GM04503 (cell line): ENCODE measurements at regions not wholly inside any gene's neighbourhood (a gene's known extent, or its start where the extent isn't known, plus 50 kb on each side); places are given as distances from the start of the nearest gene placed in this dataset.

ENCODE experiments used
- DNase-seq: peaks from one replicate; pipeline ENCODE4 v3.0.0-alpha.2; 2012; ENCODE audit warnings: low read depth

DNA sequence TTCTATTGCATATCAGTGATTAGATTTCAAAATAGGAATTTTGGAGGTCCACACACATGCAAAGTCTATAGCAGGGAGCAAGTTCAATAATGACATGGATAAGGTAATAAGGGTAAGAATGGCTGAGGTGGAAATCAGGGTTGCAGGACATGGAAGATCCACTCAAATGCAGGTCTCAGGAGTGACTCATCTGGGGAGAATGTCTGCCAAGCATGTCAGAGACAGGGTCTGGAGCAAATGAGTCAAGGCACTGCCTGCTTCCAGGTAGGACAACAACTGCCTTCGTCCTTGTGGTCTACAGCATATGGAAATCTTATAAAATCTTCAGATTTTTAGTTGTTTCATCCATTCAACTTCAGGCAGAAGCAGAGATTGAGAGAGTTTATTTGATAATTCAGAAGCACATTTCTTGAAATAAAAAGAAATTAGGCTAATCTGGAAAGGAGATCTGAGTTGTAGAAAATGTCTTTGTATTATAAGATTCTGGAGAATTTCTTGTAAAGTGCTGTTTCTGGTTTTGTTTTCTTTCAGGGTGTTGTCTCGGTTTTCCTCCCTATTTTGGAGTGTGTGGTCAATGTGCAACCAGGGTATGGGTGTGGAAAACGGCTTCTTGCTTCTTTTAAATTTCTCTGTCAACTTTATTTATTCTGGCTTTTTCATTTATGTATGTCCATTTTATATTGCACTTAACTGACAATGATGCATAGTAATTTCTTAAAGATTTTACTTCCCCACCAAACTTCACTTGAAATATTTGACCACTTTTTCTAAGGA lies 748.8 kb downstream of the LIG4 start:
- no peak for DNase-seq

DNA sequence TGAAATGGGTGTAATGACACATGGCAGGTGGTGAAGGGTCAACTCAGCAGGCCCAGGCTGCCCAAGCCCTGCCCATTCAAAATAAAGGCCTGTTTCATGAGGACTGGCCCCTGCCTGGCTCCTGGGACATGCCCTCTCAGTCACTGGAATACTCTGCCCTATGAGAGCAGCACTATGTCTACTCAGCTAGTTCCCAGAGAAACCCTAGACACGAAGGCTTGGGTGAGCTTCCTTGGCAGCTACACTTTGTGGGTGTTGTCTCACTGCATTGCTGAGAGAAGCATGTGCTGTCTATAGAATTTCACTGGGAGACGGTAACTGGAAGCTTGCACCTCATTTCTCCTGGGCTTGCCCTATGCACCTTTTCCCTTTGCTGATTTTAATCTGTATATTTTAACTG lies 752.8 kb downstream of the LIG4 start:
- DNase-seq: no peak

DNA sequence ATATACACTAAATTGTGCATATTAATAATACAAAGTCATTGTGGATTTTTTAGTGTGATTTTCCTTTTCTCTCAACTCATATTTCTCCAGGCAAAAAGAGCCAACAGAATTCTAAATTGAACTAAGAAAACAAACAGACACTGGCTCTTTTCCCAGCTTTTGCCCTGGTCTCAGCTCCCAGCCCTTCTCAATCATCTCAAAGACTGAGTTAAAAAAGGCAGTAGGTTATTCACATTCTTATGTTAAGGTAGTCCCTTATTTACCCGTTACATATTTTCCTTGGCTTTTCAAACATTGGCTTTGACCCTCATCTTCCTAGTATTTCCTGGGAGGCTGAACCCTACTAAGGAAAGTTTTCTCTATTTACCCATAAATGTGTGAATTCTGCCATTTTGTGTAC lies 753.6 kb downstream of the LIG4 start:
- DNase-seq: no peak

DNA sequence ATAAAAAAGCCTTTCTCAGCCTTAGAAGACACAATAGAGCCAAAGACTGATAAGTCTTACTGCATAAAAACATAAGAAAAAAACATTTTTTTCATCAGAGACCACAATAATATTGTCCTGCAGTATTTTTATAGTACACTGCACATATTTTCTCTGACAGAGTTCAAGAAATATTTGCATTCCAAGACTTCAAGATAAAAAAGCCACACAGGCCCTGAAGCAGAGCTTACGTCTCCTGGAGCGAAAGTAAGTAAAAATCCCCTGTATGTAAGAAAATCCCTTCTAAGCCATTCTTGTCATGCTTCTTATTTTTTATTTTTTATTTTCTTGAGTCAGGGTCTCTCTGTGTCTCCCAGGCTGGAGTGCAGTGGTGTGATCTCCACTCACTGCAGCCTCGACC lies 755.9 kb downstream of the LIG4 start:
- no peak for DNase-seq

DNA sequence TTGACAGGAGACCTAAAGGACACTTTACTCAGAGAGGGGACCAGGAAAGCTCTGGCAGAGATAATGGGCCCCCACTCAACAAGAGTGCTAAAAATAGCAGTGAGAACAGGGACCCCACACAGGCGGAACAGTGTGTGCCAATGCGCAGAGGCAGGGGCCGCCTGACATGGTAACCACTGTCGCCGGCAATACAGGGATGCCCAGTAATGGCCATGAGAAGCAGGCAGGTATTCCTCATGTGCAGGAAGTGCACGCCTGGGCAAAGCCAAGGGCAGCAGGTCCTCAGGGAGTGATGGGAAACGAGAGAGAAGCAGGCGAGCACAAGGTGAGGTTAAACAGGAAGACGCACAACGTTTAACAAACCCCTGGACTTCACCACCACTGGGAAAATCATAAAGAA lies 757.1 kb downstream of the LIG4 start:
- no peak for DNase-seq

DNA sequence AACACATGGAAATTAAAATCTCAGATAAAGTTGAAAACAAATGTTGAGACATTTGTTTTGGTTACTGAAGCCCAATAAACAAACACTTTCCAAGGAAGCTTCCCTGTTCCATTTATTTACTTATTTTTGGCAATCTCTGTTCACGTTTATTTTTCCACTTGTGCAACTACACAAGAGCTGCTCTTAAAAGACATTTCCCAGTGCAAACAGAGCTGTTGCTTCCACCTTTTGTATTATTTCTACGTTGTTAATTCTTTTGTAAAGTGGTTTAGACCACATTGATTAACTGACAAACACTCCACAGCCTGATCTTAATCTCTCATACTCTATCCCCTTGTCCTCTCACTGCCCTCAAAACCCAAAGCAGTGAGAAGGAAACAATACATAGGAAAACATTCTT lies 757.6 kb downstream of the LIG4 start:
- DNase-seq: no peak

DNA sequence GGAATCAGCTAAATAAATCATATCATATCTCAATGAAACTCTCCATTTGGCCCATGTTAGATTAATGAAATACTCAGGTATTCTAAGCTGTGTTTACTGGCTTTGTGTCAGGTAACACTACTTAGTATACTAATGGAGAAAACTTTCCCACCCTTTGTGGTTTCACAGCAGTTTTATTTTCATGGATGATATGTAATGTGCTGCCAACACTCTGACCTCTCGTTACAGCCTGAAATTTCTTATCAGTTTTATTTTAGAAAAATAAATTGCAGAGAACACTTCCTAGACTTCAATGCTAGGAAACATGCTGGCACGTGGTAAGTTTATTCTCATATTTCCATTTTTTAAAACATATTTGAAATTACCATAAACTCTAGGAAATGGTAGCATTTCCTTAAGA lies 758.9 kb downstream of the LIG4 start:
- DNase-seq: no peak

DNA sequence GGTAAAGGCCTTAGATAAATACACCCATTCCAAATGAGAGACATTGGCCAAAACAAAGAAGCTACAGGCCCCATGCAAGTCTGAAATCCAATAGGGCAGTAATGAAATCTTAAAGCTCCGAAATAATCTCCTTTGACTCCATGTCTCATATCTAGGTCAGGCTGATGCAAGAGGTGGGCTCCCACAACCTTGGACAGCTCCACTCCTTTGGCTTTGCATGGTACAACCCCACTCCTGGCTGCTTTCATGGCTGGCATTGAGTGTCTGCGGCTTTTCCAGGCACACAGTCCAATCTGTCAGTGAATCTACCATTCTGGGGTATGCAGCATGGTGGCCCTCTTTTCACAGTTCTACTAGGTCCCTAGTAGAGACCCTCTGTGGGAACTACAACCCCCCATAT lies 762.5 kb downstream of the LIG4 start:
- DNase-seq: no peak

DNA sequence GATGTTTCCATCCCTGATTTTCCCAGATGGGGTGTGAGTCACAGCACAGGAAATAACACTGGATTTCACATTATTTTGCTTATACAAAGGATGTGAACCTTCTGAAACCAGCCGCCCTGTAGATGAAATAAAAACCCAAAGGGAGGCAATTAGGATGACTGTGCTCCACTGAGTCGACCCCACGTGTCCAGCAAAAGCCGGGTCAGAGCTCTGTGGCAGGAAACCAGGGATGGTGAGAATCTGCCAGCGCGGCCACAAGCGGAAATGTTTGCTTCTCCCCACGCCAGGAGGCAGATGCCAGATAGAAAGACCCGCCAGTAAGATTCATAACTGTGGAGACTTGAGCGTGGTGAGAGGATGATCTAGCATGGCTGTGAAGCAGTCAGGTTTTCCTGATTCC lies 764.4 kb downstream of the LIG4 start:
- DNase-seq: peak; percentile 82

DNA sequence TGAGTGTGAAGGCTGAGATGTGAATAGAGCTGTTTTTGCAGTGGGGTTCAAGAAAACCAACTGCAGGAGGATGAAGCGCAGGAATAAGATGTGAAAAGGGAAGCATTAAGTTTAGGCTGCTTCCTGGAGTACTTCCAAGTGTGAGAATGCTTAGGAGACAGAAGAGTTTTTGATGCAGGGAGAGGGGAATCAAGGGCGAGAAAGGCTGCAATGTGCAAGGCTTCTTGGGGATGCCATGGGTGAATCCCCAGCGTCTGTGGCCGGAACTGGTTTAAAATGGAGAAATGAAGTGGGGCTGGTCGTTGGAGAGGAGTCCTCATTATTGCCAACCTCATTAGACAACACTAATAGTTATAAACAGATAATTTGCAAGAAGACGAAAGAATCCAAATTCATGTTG lies 764.9 kb downstream of the LIG4 start:
- no peak for DNase-seq

DNA sequence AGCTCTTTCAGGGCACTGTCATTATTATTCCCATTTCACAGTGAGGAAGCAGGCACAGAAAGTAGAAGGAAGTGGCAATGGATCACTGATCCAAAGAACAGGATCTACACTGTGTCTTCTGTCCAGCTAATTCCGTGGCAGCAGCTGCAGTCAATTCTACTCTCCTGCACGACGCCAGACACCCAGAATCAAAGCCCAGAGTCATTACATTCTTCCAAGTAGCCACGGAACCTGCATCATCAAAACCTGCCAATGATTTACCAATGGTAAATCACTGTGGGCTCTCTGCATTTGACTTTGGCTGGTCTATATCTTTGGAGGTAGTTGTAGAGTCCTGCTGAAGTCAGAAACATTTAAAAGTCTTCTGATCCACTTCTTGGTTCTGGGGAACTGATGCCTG lies 767.7 kb downstream of the LIG4 start:
- no peak for DNase-seq

DNA sequence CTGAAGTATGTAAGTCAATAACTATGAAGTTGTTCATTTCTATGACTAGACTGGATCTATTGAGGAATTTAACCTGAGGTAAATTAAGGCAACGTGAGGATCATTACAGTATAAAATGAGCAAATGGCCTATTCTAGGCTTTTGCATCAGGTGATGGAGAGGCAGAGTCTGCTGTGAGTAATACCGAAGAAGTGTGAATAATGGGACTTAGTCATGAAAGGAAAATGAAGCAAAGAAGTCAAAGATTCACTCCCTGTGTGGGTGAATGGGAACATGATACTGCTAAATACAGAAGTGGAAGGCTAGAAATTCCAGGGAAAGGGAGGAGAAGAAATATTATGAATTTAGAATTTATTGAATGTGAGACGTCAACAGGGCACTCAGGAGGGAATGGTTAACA lies 774.1 kb downstream of the LIG4 start:
- DNase-seq: peak; percentile 50

DNA sequence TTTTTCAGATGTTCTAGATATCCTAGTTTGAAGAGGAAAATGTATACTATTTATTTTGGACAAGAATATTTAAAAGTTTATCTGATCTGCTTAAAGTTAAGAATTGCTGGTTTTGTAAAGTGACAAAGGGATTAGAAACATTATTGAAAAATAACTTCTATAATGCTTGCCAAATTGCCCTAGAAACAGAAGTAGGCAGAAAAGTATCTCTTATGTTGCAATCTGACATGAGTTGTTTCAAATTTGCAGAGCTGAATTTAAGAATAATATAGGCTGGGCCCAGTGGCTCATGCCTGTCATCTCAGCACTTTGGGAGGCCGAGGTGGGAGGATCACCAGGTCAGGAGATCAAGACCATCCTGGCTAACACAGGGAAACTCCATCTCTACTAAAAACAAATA lies 777.1 kb downstream of the LIG4 start:
- no peak for DNase-seq

DNA sequence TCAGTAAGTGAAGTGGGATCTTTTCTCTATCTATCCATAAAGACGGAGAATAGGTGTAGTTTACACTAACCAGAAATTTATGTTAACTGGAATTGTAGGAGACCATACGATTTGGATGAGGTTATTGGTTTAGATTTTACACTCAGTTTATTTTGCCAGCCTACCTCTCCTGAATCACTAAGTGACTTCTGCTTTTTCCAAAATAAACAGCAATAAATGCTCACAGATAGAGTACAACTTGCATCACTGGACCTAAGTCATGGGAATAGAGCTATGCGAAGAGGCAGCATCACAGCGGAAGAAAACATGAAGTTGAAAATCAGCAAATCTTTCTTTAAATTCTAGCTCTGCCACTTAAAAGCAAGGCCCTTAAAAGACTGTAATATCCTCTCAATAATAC lies 781.0 kb downstream of the LIG4 start:
- no peak for DNase-seq

DNA sequence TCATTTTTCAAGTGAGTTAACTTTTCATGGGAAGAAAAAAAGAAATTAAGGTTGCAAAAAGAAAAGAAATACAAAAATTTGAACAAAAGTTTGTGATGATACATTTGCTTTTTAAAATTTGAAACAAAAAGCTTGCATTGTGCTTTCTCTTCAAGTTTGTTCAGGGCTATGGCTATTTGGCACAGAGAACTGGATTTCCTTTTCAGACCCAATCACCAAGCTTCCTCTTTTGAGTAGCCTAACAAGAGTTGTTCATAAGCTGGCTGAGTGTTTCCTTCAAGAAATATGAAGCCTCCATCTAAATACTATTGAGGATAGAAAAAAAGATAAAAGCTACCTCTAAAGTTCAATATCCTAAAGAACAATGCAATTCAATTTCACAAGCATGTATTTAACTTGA lies 787.8 kb downstream of the LIG4 start:
- DNase-seq: no peak

DNA sequence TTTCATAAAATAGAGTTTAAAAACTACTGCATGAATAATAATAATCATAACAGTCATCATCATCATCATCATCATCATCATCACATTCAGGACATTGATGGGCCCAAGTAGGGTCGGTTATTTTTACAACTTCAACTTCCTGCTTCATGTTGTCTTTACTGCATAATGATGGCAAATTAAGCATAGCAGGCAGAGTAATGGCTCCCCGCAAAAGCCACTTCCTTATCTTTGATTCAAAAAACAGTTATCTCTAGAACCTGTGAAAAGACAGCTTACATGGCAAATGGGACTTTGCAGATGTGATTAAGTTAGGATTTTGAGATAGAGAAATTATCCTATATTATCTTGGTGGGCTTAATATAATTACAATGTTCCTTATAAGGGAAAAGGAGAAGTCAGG lies 792.9 kb downstream of the LIG4 start:
- no peak for DNase-seq

DNA sequence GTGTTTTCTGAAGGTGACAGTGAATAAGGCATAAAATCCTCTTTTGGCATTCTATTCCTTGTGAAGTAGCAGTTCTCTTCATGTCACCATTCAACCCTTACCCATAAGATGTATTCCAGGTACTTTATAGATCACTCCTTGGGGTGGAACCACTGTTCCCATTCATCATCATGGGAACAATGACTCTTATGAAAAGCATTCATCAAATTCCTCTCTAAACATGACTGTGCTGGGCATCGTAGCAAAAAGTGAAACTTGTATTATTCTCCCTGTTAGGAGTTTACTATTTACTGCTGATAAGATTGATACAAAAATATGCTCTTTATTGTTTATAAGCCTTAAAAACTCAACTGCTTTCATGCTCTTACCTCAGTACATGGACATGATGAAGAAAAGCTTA lies 793.4 kb downstream of the LIG4 start:
- DNase-seq: no peak

DNA sequence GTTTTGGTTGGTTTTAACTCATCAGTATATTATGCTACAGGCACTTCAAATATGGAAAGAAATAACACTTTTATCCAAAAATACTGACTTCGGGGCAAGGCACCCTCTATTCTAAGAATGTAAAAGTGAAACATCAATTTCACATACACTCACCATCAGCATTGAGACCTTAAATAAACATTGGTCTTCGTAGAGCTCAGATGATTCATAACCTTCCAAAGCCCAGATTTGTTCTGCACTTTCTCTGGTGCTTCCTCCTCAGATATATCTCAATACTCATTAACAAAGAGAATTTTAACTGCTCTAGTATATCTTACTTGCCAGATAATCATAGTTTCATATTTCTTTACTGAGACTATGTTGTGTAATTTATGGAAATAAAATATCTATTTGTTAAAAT lies 794.3 kb downstream of the LIG4 start:
- DNase-seq: no peak

DNA sequence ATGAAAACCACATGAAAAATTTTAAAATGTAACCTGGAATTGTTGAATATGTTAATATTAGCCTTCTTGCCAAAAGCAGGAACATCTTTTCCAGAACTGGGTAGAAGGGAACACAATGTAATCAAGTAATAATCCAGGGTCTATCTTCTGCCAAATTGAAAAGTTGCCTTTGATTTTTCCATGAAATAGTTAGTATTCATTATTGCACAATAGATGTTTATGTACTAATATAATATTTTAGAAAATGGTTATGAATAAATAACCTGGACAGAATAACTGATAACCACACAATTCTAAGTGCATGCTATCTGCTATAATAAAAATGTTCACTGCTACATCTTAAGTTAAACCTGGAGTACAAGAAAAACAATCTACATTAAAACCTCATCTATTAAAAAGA lies 802.3 kb downstream of the LIG4 start:
- no peak for DNase-seq

DNA sequence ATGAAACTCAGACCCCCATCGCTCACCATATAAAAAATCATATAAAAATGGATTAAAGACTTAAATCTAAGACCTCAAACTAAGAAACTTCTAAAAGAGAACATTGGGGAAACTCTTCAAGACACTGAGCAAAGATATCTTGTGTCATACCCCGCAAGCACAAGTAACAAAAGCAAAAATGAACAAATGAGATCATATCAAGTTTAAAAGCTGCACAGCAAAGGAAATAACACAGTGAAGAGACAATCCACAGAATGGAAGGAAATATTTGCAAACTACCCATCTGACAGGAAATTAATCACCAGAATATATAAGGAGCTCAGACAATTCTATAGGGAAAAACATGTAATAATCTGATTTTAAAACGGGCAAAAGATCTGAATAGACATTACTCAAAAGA lies 808.3 kb downstream of the LIG4 start:
- DNase-seq: no peak

DNA sequence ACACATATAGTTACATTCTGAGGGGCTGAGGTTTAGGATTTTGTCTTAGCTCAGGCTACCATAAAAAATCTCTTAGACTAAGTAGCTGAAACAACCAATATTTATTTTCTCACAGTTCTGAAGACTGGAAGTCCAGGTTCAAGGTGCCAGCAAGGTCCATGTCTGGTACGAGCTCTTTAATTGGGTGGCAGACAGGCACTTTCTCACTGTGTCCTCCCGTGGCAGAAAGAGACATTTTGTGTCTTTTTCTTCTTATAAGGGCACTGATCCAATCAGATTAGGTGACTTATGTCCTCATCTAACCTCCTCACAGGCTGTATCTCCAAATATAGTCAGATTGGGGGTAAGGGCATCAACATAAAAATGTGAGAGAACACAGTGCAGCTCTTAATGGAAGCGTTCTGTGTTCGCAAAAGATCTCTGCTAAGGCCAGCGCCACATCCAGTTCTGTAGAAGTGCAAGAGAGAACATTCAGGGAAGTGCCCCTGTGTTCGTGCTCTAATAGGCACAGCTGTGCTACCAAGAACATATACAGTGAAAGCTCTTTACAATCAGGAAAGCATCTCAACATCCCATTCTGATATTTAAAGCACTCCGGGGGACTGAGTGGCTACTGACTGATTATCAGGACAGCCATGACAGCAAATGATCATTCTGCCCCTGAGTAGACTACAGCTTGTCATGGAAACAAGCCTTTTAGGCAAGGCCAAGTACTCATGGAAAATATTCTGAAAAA lies 819.2 kb downstream of the LIG4 start:
- no peak for DNase-seq

DNA sequence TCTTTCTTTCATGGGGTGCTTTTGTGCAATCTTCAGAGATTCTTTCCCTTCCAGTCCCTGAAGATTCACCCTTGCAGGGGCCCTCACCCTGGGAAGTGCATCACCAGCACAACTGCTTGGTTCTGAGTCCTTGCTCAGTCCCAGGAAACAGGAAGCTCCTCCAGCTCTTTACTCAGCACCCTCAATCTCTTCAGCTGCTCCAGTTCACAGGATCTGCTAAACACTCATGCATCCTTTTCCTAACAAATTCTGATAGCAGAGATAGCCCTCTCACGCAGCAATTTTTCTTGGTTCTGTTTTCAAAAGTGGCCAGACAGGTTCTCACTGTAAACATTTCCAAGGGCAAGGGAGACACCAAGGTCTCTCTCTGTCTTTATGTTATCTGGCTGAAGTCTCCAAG lies 823.1 kb downstream of the LIG4 start:
- DNase-seq: no peak

DNA sequence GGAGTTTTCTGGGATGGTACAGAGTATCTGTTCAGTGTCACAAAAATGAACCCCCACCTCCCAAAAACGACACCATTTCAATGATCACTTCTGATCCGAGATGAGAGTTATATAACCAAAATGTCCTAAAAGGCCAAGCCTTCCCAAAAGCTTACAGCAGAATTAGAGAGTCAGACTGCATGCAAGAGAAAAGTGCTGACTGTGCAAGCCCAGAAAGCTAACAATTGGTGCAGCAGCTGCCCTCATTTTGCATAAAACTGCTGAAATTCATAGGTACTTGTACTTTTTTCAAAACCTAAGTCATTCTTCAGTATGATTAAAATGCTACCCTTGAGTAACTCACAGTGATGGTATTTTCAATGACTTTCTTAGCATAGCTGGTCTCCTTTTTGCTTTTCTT lies 819.6 kb upstream of the ARGLU1 start:
- no peak for DNase-seq
